ENCODE measurements at regions not wholly inside any gene's neighbourhood (a gene's known extent, or its start where the extent isn't known, plus 50 kb on each side); places are given as distances from the start of the nearest gene placed in this dataset.
A peak's percentile ranks its signal among the peaks of the same experiment; 100 is the strongest.
"Not testable (repeated sequence)": the region's sequence is repeated elsewhere in the genome, so short reads cannot be mapped to it uniquely, and the experiment has no call there.

DNA sequence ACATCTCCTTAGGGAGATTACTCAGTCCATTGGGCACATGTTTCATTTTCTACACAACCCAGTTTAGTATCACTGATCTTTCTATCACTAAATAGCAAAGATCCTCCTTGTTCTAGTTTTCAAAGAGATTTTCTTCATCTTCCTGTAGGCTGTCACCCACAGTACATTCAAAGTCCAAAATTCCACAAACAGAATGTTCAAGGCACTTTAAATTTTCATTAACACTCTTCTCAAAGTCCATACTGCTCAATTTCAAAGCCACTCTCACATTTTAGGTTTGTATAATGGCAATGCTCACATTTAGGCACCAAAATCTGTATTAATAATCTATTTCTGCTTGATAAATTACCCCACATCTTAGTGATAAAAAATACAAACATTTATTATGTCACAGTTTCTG, 152.8 kb downstream of the FSIP2 start:
- no peak for DNase-seq (ENCODE audit: low read depth)

DNA sequence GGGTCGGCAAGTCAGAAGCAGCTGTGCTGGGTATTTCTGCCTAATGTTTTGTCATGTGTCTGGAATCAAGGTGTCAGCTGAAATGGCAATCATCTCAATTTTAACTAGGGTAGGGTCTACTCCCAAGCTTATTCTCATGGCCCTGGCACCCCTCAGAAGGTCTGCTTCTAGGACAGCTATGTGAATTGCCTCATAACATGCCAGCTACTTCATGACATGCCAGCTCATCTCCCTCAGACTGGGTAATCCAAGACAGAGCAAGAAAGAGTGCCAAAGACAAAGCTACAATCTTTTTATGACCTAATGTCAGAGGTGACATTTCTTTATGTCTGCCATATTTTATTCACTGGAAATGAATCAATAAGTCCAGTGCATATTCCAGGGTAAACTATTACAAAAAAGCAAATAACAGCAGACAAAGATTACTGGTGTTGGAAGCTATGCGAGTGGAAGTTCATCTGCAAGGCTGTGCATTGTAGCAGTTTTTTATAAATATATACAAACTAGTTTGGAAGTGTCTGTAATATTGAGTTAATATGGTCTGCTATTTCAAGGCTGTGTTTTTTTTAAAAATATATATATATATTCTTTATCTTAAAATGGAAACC, 153.3 kb downstream of the FSIP2 start:
- DNase-seq (ENCODE audit: low read depth): no peak

DNA sequence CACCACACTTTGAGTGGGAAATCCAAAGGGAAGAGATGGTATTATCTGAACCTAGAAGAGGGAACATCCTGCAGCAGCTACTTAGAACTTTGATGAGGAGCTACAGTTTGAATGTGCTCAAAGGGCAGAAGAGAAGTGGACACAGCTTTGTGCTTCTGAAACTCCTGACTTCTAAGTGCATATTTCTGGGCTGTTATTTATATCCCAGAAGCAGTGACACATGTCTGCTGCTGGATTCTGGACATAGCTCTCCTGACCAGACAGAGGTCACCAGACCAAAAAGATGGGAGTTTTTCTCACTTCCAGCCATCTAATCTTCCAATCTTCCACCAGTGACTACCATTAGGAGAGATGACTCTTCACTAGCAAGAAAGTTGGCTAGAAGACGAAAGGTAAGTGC, 153.9 kb downstream of the FSIP2 start:
- DNase-seq (ENCODE audit: low read depth): no peak

DNA sequence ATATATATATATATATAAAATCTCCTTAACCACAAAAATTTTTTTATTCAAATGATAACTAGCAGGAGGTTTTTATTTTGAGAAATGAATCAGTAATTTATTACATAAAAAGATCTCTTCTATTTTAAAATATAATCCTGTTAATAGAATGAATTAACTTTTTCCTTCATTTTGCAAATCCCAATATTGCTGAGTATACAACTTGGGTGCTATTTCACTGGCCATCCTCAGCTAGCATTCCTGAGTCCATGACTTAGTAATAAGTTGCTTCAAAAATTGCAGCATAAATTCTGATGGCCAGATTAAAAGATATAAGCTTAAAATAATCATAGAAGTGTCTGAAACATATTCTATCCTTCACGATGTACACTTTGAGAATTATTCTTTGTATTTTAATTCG, 155.6 kb downstream of the FSIP2 start:
- DNase-seq (ENCODE audit: low read depth): no peak

DNA sequence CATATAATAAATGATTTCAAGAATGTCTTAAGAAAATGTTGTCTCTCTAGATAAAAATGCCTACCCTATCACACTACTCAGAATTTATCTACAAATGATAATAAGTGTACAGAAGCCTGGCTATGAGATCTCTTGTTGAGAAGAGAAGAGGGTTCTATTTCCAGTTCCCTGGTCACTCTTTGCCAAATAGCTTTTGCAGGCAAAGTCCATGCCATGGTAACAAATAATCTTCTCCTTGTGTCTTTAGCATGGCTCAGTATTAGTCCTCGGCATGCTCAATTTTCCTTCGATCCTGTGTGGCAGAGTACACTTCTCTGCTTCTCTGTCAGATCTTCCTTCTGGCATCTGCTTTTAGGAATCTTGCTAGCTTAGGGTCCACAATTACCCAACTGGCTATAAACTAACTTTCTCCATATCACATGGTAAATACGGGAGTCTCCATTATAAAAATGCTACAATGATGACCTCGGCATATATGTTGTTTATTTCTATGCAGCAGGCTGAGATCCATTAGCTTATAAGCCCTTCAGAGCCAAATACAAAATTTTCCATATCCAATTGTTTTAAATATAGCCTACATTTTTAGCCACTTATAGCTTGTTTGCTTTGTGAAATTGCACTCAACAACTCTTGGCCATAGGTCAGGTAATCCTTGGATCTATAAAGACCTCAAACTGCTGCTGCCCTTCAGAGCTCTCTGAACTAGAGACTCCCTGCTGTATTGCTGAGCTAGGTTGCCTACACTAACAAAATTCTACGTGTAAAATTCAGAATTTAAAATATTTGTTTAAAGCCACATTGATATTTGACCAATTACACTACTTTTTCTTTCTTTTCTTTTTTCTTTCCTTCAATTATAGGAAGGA, 157.5 kb downstream of the FSIP2 start:
- no peak for DNase-seq (ENCODE audit: low read depth)

DNA sequence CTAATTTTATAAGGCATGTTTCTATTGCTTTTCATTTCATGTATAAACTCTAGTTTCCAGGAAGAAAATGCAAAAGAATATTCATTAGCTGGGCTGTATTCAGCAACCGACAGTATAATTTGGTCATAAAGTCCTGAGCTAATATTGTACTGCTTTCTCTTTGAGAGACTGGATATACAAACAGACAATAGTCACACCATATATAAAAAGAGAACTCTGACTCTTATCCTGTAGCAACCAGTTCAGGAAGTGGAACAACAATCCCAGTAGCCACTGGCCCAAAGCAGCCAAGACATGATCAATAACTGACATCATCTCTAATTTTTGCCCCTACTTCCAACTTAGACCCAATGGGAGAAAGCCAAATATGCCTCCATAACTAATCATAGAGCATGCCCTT, 160.8 kb downstream of the FSIP2 start:
- no peak for DNase-seq (ENCODE audit: low read depth)

DNA sequence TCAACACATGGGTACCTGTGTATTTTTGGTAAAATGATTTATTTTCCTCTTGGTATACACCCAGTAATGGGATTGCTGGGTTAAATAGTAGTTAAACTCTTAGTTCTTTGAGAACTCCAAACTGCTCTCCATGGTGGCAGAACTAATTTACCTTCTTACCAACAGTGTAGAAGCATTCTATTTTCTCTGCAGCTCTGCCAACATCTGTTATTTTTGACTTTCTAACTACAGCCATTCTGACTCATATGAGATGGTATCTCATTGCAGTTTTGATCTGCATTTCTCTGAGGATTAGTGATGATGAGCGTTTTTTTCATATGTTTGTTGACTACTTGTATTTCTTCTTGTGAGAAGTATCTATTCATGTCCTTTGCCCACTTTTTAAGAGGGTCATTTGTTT, 180.6 kb downstream of the FSIP2 start:
- peak; percentile 8 for DNase-seq (ENCODE audit: low read depth)

DNA sequence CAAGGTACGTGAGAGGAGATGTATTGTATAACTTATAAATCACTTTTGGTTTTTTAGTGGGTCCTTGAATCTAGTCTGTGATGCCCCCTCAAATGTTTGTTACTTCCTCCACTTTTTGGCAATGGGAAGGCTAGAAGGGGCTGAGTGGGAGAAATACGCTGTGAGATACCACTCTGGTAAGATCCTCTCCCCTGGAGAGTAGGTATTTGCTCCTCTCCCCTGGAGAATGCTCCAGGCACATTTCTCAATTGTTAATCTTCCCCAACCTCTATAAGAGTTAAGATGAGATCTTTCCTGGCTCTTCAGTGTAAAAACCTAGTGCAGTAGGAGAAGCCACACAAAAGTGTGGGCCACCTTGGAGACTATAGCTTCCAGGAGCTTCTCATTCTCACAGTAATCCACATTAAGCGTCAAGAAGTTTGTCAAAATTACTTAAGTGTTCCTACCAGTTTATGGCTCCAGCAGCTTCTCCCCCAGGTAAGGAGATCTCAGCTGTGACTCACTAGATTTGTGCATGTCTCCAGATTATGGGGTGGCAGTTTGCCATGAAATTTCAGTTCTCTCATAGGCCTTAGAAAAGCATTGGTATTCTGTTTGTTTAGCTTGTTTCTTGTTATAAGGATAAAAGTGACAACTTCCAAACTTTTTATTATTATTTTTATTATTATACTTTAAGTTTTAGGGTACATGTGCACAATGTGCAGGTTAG, 182.6 kb downstream of the FSIP2 start:
- DNase-seq (ENCODE audit: low read depth): no peak

DNA sequence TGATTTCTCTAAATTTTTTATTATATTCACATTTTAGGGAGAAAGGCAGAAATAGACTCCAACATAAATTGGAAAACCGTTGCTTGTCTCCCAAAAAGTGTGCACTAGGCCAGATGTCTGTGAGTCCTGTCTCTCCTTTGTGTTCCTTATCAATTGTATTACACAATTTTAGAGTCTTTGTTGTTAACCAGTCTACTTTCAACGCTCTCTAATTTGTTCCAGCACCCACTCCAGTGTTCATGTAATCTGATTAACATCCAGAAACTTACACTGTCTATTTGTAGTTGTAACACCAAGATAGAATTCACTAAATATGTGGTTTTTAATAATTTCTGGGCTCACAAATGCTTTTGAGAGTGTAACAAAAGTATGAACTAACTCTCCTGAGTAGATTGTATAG, 195.6 kb downstream of the FSIP2 start:
- no peak for DNase-seq (ENCODE audit: low read depth)

DNA sequence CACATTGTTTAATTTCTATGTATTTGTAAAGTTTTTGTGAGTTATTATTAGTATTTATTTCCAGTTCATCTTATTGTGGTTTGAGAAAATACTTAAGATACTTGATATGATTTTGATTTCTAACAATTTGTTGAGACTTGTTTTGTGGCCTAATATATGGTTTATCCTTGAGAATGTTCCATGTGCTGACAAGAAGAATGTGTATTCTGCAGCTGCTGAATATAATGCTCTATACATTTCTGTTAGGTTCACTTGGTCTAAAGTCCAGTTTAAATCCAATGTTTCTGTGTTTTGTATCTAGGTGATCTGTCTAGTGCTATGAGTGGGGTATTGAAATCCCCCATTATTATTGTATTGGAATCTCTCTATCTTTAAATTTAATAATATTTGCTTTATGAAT, 201.3 kb downstream of the FSIP2 start:
- DNase-seq (ENCODE audit: low read depth): no peak

DNA sequence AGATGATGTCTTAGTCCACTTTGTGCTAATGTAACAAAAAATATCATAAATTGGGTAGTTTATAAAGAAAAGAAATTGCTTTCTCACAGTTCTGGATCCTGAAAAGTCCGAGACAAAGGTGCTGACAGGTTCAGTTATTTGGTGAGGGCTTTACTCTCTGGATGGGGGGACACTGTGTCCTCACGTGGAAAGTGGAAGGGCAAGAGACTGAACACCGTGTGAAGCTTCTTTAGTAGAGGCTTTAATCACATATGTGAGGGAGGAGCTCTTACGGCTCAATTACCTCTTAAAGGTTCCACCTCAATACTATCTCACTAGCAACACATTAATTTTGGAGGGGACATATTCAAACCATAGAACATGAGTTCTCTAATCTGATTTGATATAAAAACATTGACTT, 204.3 kb downstream of the FSIP2 start:
- no peak for DNase-seq (ENCODE audit: low read depth)

DNA sequence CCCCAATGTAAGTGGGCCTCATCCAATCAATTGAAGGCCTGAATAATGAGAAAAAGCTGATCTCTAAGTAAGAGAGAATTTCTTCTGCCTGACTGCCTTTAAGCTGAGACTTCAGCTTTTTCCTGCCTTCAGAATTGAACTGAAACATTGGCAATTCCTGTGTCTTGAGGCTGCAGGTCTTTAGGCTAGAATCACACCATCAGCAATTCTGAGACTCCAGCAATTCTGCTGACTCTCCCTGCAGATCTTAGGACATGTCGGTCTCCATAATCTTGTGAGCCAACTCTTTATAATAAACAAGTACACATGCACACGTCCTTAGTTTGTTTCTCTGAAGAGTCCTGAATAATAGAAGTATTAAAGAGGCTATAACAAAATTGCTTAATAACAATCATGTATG, 209.1 kb downstream of the FSIP2 start:
- DNase-seq (ENCODE audit: low read depth): no peak

DNA sequence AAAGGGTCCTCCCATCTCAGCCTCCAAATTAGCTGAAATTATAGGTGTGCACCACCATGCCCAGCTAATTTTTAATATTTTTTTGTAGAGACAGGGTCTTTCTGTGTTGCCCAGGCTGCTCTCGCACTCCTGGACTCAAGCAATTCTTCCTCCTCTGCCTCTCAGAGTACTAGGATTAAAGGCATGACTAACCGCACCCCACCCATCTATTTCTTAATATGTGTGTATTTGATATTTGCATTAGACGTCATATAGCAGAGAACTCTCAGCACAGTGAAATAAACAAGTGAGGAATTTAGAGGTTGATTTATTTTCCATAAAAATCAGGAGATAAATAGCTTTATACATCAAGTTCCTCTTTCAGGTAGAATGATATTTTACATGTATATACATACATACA, 213.5 kb downstream of the FSIP2 start:
- DNase-seq (ENCODE audit: low read depth): no peak

DNA sequence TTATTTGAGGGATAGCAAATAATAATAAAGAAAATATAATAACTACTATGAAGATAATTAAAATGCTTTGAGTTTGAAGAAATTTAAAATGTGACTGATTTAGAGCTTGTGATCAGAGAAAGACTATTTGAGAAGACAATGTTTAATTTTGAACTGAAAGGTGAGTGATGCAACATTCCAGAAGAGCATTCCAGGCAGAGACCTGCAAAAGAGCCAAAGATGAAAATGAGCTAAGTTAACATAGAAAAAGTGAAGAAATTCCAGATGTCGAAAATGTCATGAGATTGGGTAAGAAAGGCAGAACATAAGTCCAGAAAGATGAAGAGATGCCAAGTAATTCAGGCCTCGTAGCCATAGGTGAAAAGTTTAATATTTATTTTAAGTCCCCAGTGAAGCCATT, 215.8 kb downstream of the FSIP2 start:
- no peak for DNase-seq (ENCODE audit: low read depth)

DNA sequence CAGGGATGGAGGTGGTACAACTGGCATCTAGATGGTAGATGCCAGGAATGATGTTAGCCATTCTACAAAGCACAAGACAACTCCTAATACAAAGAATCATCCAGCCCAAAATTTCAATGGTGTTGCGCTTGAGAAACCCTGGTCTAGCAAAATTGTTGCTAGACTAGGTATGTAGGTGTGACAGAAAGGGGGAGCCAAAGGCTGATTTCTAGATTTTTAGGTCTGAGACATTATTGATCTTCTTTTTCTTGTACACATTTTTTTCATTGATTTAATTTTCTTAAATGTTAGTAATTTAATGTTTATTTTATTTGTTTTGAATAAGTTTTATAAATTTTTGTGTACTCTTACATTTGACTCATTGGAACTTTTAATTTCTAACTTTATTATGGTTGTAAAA, 216.4 kb downstream of the FSIP2 start:
- DNase-seq (ENCODE audit: low read depth): no peak

DNA sequence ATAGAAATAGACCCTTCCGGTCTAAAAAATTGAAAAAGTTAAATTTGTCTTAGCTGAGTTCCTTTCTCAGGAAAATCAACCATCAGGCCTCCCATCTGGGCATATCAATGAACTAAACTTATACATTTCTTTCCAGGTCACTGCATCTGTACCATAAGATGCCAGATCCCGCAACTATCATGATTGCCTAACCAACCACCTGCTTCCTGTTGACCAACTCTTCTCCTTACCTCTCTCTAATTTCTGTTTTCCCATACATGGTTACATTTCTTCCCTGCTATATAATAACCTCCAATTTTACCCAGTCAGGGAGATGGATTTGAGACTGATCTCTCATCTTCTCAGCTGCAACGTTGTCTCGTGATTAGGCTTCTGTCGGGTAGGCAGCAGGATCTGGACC, 228.7 kb downstream of the FSIP2 start:
- no peak for DNase-seq (ENCODE audit: low read depth)

DNA sequence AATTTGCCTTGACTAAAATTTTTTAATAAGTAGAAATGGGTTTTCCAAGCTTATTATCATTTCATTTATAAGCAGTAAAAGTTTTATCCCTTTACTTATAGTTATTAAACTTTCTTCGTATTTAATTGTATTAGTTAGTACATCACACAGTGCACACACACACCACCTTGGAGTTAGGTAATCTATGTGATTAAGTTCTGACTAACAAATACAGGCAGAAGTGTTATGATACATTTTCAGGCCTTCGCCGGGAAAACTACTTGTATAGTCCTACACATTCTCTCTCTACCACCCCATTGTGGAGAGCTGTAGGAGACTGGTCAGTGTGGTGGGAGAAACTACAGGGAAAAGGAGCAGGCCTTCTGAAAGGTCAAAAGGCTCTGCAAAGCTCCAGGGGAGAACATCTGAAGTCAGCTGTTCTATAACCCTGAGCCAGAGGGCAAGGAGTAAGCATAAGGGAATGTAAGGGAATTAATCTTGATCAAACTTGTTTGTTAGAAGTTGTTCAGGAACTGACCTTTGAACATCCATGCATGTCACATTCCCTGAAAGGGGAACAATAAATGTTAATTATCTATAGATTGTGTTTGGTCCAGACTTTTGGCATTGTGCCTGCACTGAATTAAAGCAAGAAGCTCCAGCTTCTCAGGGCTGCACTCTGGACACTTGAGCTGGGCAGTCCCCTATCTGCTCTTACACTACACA, 231.7 kb downstream of the FSIP2 start:
- no peak for DNase-seq (ENCODE audit: low read depth)

DNA sequence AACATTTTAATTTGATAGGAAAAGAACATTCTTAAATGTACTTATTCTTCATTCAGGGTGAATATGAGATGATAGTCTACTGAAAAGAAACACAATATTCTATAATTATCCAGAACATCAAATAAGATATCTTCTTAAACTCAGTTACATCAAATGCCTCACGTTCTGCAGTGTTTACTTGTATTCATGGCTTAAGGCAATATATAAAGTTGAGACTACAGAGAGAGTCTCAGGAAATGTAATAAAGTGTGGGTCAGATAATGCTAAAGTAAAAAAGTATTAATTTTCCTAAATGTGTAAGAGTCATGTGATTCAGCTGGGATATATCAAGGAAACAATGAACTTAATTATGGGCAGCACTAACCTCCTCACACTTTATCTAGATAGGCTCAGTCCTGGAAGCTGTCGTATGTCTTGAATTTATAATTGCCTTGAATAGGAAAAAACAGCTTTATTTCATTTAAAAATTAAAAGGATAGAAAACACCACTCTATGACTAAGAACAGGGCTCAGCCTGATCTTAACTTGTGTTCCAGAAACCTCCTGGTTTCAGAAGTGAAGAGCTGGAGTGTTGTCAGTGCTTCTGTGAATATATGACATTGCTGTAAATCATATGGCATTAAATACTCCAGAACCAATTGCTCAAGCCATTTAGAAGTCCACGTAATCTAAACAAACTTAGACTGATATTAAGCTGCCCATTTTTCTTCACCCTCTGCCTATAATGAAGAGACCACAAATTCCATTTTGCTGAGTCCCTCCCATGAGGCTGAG, 240.2 kb downstream of the FSIP2 start:
- no peak for DNase-seq (ENCODE audit: low read depth)

DNA sequence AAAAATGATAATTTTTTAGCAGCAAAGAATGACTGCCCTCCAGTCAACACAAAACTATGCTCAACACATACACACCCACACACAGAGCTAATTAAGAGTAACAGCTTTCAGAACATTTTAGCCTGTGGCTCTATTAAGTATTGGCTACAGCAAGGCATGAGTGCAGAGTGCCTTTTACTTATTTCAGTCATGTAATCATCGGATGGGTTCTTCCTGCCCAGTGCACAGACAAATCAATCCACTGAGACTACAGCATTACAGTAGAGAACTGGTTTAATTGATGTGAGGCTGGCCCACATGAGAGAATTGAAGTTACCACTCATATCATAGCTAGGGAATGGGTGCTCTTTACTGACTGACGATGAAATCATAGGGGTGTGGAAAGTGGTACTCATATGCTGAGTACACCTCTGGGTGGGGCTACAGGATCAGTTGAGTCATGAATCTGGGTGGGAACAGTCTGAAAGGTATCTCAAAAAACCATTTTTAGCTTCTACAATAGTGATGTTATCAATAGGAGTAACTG, 241.0 kb downstream of the FSIP2 start:
- DNase-seq (ENCODE audit: low read depth): no peak

DNA sequence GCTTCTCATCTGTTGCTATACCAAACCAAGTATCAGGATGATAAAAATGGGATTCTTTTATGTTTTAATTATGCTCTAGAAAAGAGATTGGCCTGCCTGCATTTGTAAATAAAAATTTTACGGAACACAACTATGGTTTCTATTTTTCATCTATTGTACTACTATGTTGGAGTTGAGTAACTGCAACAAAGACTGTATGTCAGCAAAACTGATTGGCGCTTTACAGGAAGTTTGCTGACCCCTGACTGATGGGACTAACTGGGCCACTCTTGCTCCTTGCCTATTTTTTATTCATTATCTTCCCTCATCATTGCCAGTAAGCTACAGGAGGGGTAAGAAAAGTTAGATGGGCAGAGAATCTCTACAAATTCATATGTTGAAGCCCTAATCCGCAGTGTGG, 242.3 kb downstream of the FSIP2 start:
- no peak for DNase-seq (ENCODE audit: low read depth)

DNA sequence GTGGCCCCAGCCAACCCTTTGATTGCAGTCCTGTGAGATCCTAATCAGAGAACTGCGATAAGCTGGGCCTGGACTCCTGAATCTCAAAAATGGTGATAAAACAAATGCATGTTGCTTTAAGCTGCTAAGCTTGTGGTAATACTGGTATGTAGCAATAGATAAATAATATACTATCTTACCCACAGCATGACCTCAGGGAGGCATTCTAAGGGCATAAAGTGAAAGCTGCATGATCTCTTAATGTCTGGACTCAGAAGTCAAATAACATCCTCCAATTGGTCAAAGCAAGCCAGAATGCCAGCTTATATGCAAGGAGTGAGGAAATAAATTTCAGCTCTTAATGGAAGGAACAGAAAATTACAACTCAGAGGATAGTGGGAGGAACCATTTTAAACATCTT, 246.1 kb downstream of the FSIP2 start:
- DNase-seq (ENCODE audit: low read depth): no peak

DNA sequence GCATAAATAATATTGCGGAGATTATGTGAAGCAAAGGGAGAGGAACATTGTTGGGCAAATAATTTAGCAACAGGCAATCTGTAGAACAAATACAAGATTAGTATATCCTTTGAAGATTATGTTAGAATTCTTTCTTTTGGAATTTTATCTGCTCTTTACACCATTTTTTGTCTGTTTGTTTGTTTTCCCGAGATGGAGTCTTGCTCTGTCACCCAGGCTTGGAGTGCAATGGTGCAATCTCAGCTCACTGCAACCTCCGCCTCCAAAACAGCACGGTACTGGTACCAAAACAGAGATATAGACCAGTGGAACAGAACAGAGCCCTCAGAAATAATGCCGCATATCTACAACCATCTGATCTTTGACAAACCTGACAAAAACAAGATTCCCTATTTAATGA, 250.3 kb downstream of the FSIP2 start:
- not testable (repeated sequence) for DNase-seq (ENCODE audit: low read depth)

Data from HS-27A (cell line).